Pons (tissue), 1 donor: ENCODE measurements at regions not wholly inside any gene's neighbourhood (a gene's known extent, or its start where the extent isn't known, plus 50 kb on each side); places are given as distances from the start of the nearest gene placed in this dataset.

Experiments
- DNase-seq: peaks from one replicate; pipeline ENCODE4 v3.0.0-alpha.2; 2016; ENCODE audit warnings: low spot score

- no peak for DNase-seq
Observed at GRCh38 chr4:149296503-149296902, 519.1 kb downstream of the IQCM start.

- DNase-seq = no peak
Observed at GRCh38 chr4:149296084-149296483, 519.6 kb downstream of the IQCM start.

- no peak for DNase-seq
Observed at GRCh38 chr4:149294601-149295000, 521.0 kb downstream of the IQCM start.

- no peak for DNase-seq
Observed at GRCh38 chr4:149293046-149293649, 522.5 kb downstream of the IQCM start.

- DNase-seq = no peak
Observed at GRCh38 chr4:149292425-149293007, 523.1 kb downstream of the IQCM start.

- DNase-seq = peak; percentile 17
Observed at GRCh38 chr4:149291463-149291862, 524.2 kb downstream of the IQCM start.

GRCh38 chr4:149280806-149281205, 534.8 kb downstream of the IQCM start:
- DNase-seq = no peak

- no peak for DNase-seq
Observed at GRCh38 chr4:149279776-149280175, 535.9 kb downstream of the IQCM start.

- DNase-seq = no peak
Observed at GRCh38 chr4:149279331-149279730, 536.3 kb downstream of the IQCM start.

- DNase-seq = no peak
Observed at GRCh38 chr4:149277705-149278104, 537.9 kb downstream of the IQCM start.

GRCh38 chr4:149269835-149270234, 545.8 kb downstream of the IQCM start:
- no peak for DNase-seq

GRCh38 chr4:149266301-149266700, 549.3 kb downstream of the IQCM start:
- no peak for DNase-seq

GRCh38 chr4:149265645-149266044, 550.0 kb downstream of the IQCM start:
- no peak for DNase-seq

GRCh38 chr4:149264093-149264733, 551.4 kb downstream of the IQCM start:
- peak; percentile 22 for DNase-seq

- peak; percentile 10 for DNase-seq
Observed at GRCh38 chr4:149248191-149248764, 567.4 kb downstream of the IQCM start.

- DNase-seq = no peak
Observed at GRCh38 chr4:149247164-149247563, 568.5 kb downstream of the IQCM start.

GRCh38 chr4:149245333-149245732, 570.3 kb downstream of the IQCM start:
- DNase-seq = no peak

- DNase-seq = no peak
Observed at GRCh38 chr4:149238097-149238496, 577.5 kb downstream of the IQCM start.

- no peak for DNase-seq
Observed at GRCh38 chr4:149234798-149235197, 580.8 kb downstream of the IQCM start.

- DNase-seq = no peak
Observed at GRCh38 chr4:149223659-149224058, 592.0 kb downstream of the IQCM start.

- no peak for DNase-seq
Observed at GRCh38 chr4:149218672-149219071, 597.0 kb downstream of the IQCM start.

- DNase-seq = no peak
Observed at GRCh38 chr4:149214301-149214700, 601.3 kb downstream of the IQCM start.

- no peak for DNase-seq
Observed at GRCh38 chr4:149211876-149212275, 603.8 kb downstream of the IQCM start.
